H1 (cell line): ENCODE measurements at regions not wholly inside any gene's neighbourhood (a gene's known extent, or its start where the extent isn't known, plus 50 kb on each side); places are given as distances from the start of the nearest gene placed in this dataset.

Source experiments
- CTCF ChIA-PET: fragments of 300-600 bp; sonication (Branson Sonifier 250); formaldehyde crosslinking; loops from one replicate; lab custom pipeline; 2021; ENCODE audit not compliant: partially characterized antibody; lab: Charles Lee
- POLR2A ChIA-PET: fragments of 300-600 bp; sonication (Branson Sonifier 250); formaldehyde crosslinking; loops from one replicate; lab custom pipeline; 2021; ENCODE audit warnings: inconsistent platforms; ENCODE audit not compliant: partially characterized antibody; lab: Charles Lee
- DNase-seq, 2 experiments: peaks; one replicate each; pipeline versions ENCODE4 v3.0.0 to v3.0.0-alpha.2; 2010 to 2022; ENCODE audit warnings: low spot score in 2 of 2, low read depth in 1 of 2, mixed read lengths in 1 of 2
- FAIRE-seq: peaks from 2 replicates; lab custom pipeline; 2011; peaks lifted over from hg19 to GRCh38; lab: Jason Lieb, UNC
- H2AFZ ChIP-seq: 2 replicates; pipeline ENCODE4 v1.8.1; 2012; ENCODE audit warnings: low read length, inconsistent platforms
- H2AK5ac ChIP-seq: 2 replicates; pipeline ENCODE4 v1.6.1; 2013; ENCODE audit warnings: low read depth, low read length
- H2BK120ac ChIP-seq: replicated peaks from 2 replicates; pipeline ENCODE3; 2013; ENCODE audit warnings: low read depth, low read length, inconsistent platforms
- H2BK12ac ChIP-seq: 2 replicates; pipeline ENCODE4 v1.6.1; 2013; ENCODE audit warnings: low read depth, low read length
- H2BK15ac ChIP-seq: 2 replicates; pipeline ENCODE4 v1.6.1; 2013; ENCODE audit warnings: low read length
- H2BK20ac ChIP-seq: 2 replicates; pipeline ENCODE4 v1.6.1; 2013; ENCODE audit warnings: low read length
- H2BK5ac ChIP-seq: 2 replicates; pipeline ENCODE4 v1.6.1; 2013; ENCODE audit warnings: low read depth, low read length
- H3K14ac ChIP-seq: 2 replicates; pipeline ENCODE4 v1.6.1; 2013; ENCODE audit warnings: inconsistent platforms; ENCODE audit not compliant: insufficient read length
- H3K18ac ChIP-seq: 2 replicates; pipeline ENCODE4 v1.6.1; 2013; ENCODE audit warnings: low read length; ENCODE audit errors: extremely low read depth
- H3K23ac ChIP-seq: 2 replicates; pipeline ENCODE4 v1.6.1; 2013; ENCODE audit warnings: inconsistent platforms; ENCODE audit not compliant: insufficient read length
- H3K23me2 ChIP-seq: 2 replicates; pipeline ENCODE4 v1.6.1; 2013; ENCODE audit warnings: low read depth, low read length
- H3K27ac ChIP-seq: 2 replicates; pipeline ENCODE4 v1.6.1; 2011; ENCODE audit warnings: low read depth, low read length, inconsistent platforms
- H3K27me3 ChIP-seq, 4 experiments: replicated peaks in 1 of 4; 1 replicate in 1 of 4; 2 replicates in 3 of 4; pipeline versions ENCODE4 v1.6.1 to v1.8.1; 2011 to 2013; ENCODE audit warnings: low read length in 3 of 4, mild to moderate bottlenecking in 3 of 4, inconsistent platforms in 2 of 4, mixed read lengths in 2 of 4, moderate library complexity in 1 of 4; ENCODE audit not compliant: control insufficient read depth in 3 of 4, insufficient read depth in 3 of 4; ENCODE audit errors: extremely low read depth in 1 of 4
- H3K36me3 ChIP-seq, 4 experiments: 2 replicates each; pipeline versions ENCODE4 v1.6.1 to v1.8.1; 2011 to 2013; ENCODE audit warnings: mild to moderate bottlenecking in 4 of 4, low read length in 3 of 4, moderate library complexity in 2 of 4, control low read depth in 1 of 4, inconsistent platforms in 1 of 4; ENCODE audit not compliant: insufficient read depth in 4 of 4, control insufficient read depth in 2 of 4
- H3K4ac ChIP-seq: replicated peaks from 2 replicates; pipeline ENCODE3; 2013; ENCODE audit warnings: low read length, low read depth, mixed read lengths, inconsistent platforms; ENCODE audit not compliant: insufficient read length
- H3K4me1 ChIP-seq, 4 experiments: replicated peaks in 1 of 4; 1 replicate in 1 of 4; 2 replicates in 3 of 4; pipeline versions ENCODE4 v1.6.1 to v1.8.1; 2011 to 2013; ENCODE audit warnings: low read length in 3 of 4, inconsistent platforms in 2 of 4, mixed read lengths in 1 of 4; ENCODE audit not compliant: insufficient read depth in 4 of 4, control insufficient read depth in 3 of 4
- H3K4me2 ChIP-seq, 2 experiments: 2 replicates each; pipeline versions ENCODE4 v1.6.1 to v1.8.1; 2011 to 2013; ENCODE audit warnings: low read depth in 2 of 2, low read length in 2 of 2, control low read depth in 1 of 2, inconsistent platforms in 1 of 2, mild to moderate bottlenecking in 1 of 2; ENCODE audit not compliant: insufficient read depth in 1 of 2
- H3K4me3 ChIP-seq, 4 experiments: fragments of 200-600, 300-600 bp in 1 of 4; sonication (generic), shearing (Covaris generic), sonication (Bioruptor Twin) in 1 of 4; 2 replicates each; pipeline versions ENCODE4 v1.5.1 to v1.8.1; 2011 to 2016; ENCODE audit warnings: low read length in 4 of 4, low read depth in 3 of 4, control low read depth in 2 of 4, inconsistent platforms in 2 of 4, mild to moderate bottlenecking in 2 of 4, mixed read lengths in 1 of 4, moderate library complexity in 1 of 4; ENCODE audit not compliant: insufficient read depth in 2 of 4; ENCODE audit errors: extremely low read depth in 1 of 4
- H3K56ac ChIP-seq: replicated peaks from 2 replicates; pipeline ENCODE3; 2013; ENCODE audit warnings: low read depth, mild to moderate bottlenecking, mixed read lengths, low read length, inconsistent platforms; ENCODE audit not compliant: insufficient read length
- H3K79me1 ChIP-seq: 2 replicates; pipeline ENCODE4 v1.6.1; 2013; ENCODE audit warnings: low read depth, low read length, control low read depth
- H3K79me2 ChIP-seq, 2 experiments: 2 replicates each; pipeline versions ENCODE4 v1.6.1 to v1.8.1; 2012 to 2013; ENCODE audit warnings: low read length in 2 of 2, mild to moderate bottlenecking in 2 of 2, inconsistent platforms in 1 of 2; ENCODE audit not compliant: insufficient read depth in 2 of 2, control insufficient read depth in 1 of 2
- H3K9ac ChIP-seq, 4 experiments: replicated peaks in 1 of 4; 1 replicate in 1 of 4; 2 replicates in 3 of 4; pipeline versions ENCODE4 v1.6.1 to v1.8.1; 2011 to 2013; ENCODE audit warnings: low read depth in 3 of 4, low read length in 3 of 4, control low read depth in 2 of 4, mild to moderate bottlenecking in 2 of 4, moderate library complexity in 2 of 4, inconsistent platforms in 1 of 4; ENCODE audit errors: extremely low read depth in 1 of 4
- H3K9me3 ChIP-seq, 2 experiments: 2 replicates each; pipeline versions ENCODE4 v1.6.1 to v1.8.1; 2012 to 2013; ENCODE audit warnings: mild to moderate bottlenecking in 2 of 2, moderate library complexity in 2 of 2, control low read depth in 1 of 2, inconsistent platforms in 1 of 2, low read depth in 1 of 2, low read length in 1 of 2, mixed read lengths in 1 of 2; ENCODE audit not compliant: insufficient read depth in 2 of 2
- H4K20me1 ChIP-seq, 2 experiments: replicated peaks in 1 of 2; 2 replicates each; pipeline versions ENCODE3 to v1.8.1; 2011 to 2013; ENCODE audit warnings: inconsistent platforms in 2 of 2, low read length in 2 of 2, mild to moderate bottlenecking in 1 of 2; ENCODE audit not compliant: insufficient read depth in 2 of 2, control insufficient read depth in 1 of 2
- H4K5ac ChIP-seq: 2 replicates; pipeline ENCODE4 v1.6.1; 2013; ENCODE audit warnings: low read length, low read depth, mixed read lengths, inconsistent platforms; ENCODE audit not compliant: insufficient read length
- H4K8ac ChIP-seq: 2 replicates; pipeline ENCODE4 v1.8.0; 2013; ENCODE audit warnings: mild to moderate bottlenecking, moderate library complexity, low read length, inconsistent platforms; ENCODE audit not compliant: insufficient read depth; ENCODE audit errors: extremely low read depth
- H4K91ac ChIP-seq: replicated peaks from 2 replicates; pipeline ENCODE3; 2013; ENCODE audit warnings: low read length, mixed read lengths, inconsistent platforms; ENCODE audit not compliant: insufficient read length
- CHD2 ChIP-seq: IDR thresholded peaks from 2 replicates; pipeline ENCODE4 v1.6.1; 2012; ENCODE audit warnings: low read length, improper control_type of control experiment
- EZH2 ChIP-seq: fragments of 200-600 bp; sonication (generic); IDR thresholded peaks from 2 replicates; pipeline ENCODE4 v1.7.1; 2012; ENCODE audit warnings: low read depth, mild to moderate bottlenecking, moderate library complexity, low read length, inconsistent platforms; ENCODE audit not compliant: severe bottlenecking
- GABPA ChIP-seq: IDR thresholded peaks from 2 replicates; pipeline ENCODE4 v1.6.1; 2011; ENCODE audit warnings: mild to moderate bottlenecking, low read length, moderate library complexity, borderline replicate concordance; ENCODE audit not compliant: insufficient read depth
- JUN ChIP-seq: IDR thresholded peaks from 2 replicates; pipeline ENCODE4 v1.6.1; 2011; ENCODE audit warnings: low read depth, mild to moderate bottlenecking, improper control_type of control experiment, low read length
- PHF8 ChIP-seq: fragments of 200-600 bp; sonication (generic); conservative IDR thresholded peaks from 2 replicates; pipeline ENCODE4 v1.7.1; 2012; ENCODE audit warnings: low read depth, mild to moderate bottlenecking, inconsistent platforms, low read length, moderate library complexity
- WGBS, 2 experiments: shearing (Covaris generic) in 1 of 2; methylation state at CpG; one replicate each; pipeline versions ENCODE4 v1.1.6 to v1.1.7; 2013 to 2015; ENCODE audit warnings: low lambda C conversion rate in 2 of 2, mixed read lengths in 2 of 2, inconsistent platforms in 1 of 2, low coverage in 1 of 2, missing lambda C conversion rate in 1 of 2; ENCODE audit not compliant: insufficient replicate concordance in 2 of 2, insufficient coverage in 1 of 2, insufficient read length in 1 of 2; ENCODE audit errors: extremely low coverage in 1 of 2, missing lambda C conversion rate in 1 of 2; 5-methylcytosine and 5-hydroxymethylcytosine counted together

DNA sequence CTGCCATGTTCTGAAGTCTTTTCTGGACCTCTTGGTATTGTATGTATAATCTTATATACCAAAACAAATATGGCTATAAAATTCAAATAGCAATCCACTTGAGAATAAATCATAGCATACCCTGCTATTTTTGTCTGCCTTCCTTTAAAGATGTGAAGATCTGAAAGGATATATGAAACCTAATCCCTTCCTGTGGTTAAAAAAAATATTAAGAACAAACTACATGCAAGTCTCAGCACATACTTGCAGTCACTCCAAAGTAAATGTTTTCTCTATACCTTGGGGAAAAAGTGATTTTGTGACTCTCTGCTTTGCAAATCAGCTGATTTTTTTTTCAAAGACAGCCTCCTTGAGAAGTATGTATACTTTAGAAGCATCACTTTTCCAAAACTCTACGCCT is 322.9 kb downstream of the ANKRD50 start:
- no peak overlapping the region for H3K9ac ChIP-seq
- no peak overlapping the region for H2AK5ac ChIP-seq
- FAIRE-seq (no peak), DNase-seq (no peak)
- no peak overlapping the region for H2BK12ac ChIP-seq
- no peaks in the 10 kb centered on the region for H3K79me2 ChIP-seq
- no peaks in the 10 kb centered on the region for H3K36me3 ChIP-seq
- H3K4me1 ChIP-seq: no peaks in the 10 kb centered on the region
- TF ChIP-seq JUN: no peak
- TF ChIP-seq CHD2: no peak
- no peak for TF ChIP-seq GABPA
- TF ChIP-seq EZH2: no peak
- TF ChIP-seq PHF8: no peak
- H2AFZ ChIP-seq: no peak overlapping the region
- H3K4ac ChIP-seq: no peak overlapping the region
- no peak overlapping the region for H3K4me3 ChIP-seq
- H2BK120ac ChIP-seq: no peak overlapping the region
- no peaks in the 10 kb centered on the region for H4K20me1 ChIP-seq
- H3K27ac ChIP-seq: no peak overlapping the region
- ChIA-PET POLR2A (no interaction called here), CTCF (no interaction called here)
- no peaks in the 10 kb centered on the region for H3K9me3 ChIP-seq
- no peak overlapping the region for H3K18ac ChIP-seq
- no peaks in the 10 kb centered on the region for H3K27me3 ChIP-seq
- no peak overlapping the region for H3K56ac ChIP-seq
- no peak overlapping the region for H2BK15ac ChIP-seq
- H3K4me2 ChIP-seq: no peak overlapping the region
- H4K5ac ChIP-seq: no peak overlapping the region
- H4K8ac ChIP-seq: no peak overlapping the region
- H3K79me1 ChIP-seq: no peaks in the 10 kb centered on the region
- H4K91ac ChIP-seq: no peak overlapping the region
- H3K23me2 ChIP-seq: no peaks in the 10 kb centered on the region
- no peak overlapping the region for H2BK5ac ChIP-seq
- H2BK20ac ChIP-seq: no peak overlapping the region
- no peak overlapping the region for H3K14ac ChIP-seq
- H3K23ac ChIP-seq: no peak overlapping the region
- WGBS, 2 experiments: 100% methylated on average over 1 of the region's 1 CpG; no CpG with 5 or more reads in 1 of the 2 experiments
